ENCODE measurements at regions not wholly inside any gene's neighbourhood (a gene's known extent, or its start where the extent isn't known, plus 50 kb on each side); places are given as distances from the start of the nearest gene placed in this dataset.
"Not testable (repeated sequence)": the region's sequence is repeated elsewhere in the genome, so short reads cannot be mapped to it uniquely, and the experiment has no call there.

- Histone ChIP-seq H3K9me3 (ENCODE audit: control insufficient read depth, low read length) (no peaks in the 10 kb centered on the region), H3K4me1 (ENCODE audit: control insufficient read depth, insufficient read depth, low read length) (peaks cover 15% of the 10 kb centered on the region), H3K36me3 (ENCODE audit: control insufficient read depth, insufficient read depth, low read length) (no peaks in the 10 kb centered on the region), H3K4me3 (ENCODE audit: low read length) (no peak overlapping the region), H3K9ac (ENCODE audit: low read length) (no peak overlapping the region), H3K27me3 (ENCODE audit: control insufficient read depth, insufficient read depth, low read length) (no peaks in the 10 kb centered on the region)
Measured at GRCh38 chr3:72080095-72080494, 295.1 kb upstream of the PROK2 start.

- H3K36me3 ChIP-seq (ENCODE audit: control insufficient read depth, insufficient read depth, low read length): no peaks in the 10 kb centered on the region
- no peaks in the 10 kb centered on the region for H3K9me3 ChIP-seq (ENCODE audit: control insufficient read depth, low read length)
- H3K4me3 ChIP-seq (ENCODE audit: low read length): no peak overlapping the region
- no peak overlapping the region for H3K9ac ChIP-seq (ENCODE audit: low read length)
- H3K27me3 ChIP-seq (ENCODE audit: control insufficient read depth, insufficient read depth, low read length): no peaks in the 10 kb centered on the region
- H3K4me1 ChIP-seq (ENCODE audit: control insufficient read depth, insufficient read depth, low read length): peaks cover 15% of the 10 kb centered on the region
Measured at GRCh38 chr3:72079369-72079872, 294.5 kb upstream of the PROK2 start.

- H3K9me3 ChIP-seq (ENCODE audit: control insufficient read depth, low read length): no peaks in the 10 kb centered on the region
Measured at GRCh38 chr3:72078676-72079368, 293.9 kb upstream of the PROK2 start.

GRCh38 chr3:72077473-72078259 lies 292.7 kb upstream of the PROK2 start:
- no peaks in the 10 kb centered on the region for H3K36me3 ChIP-seq (ENCODE audit: control insufficient read depth, insufficient read depth, low read length)
- no peaks in the 10 kb centered on the region for H3K27me3 ChIP-seq (ENCODE audit: control insufficient read depth, insufficient read depth, low read length)
- no peaks in the 10 kb centered on the region for H3K9me3 ChIP-seq (ENCODE audit: control insufficient read depth, low read length)
- H3K4me1 ChIP-seq (ENCODE audit: control insufficient read depth, insufficient read depth, low read length): peaks cover 9% of the 10 kb centered on the region
- H3K4me3 ChIP-seq (ENCODE audit: low read length): no peak overlapping the region
- H3K9ac ChIP-seq (ENCODE audit: low read length): no peak overlapping the region

More at GRCh38 chr3:72078676-72079368, 293.9 kb upstream of the PROK2 start:
- Histone ChIP-seq H3K4me1 (ENCODE audit: control insufficient read depth, insufficient read depth, low read length) (peaks cover 15% of the 10 kb centered on the region), H3K36me3 (ENCODE audit: control insufficient read depth, insufficient read depth, low read length) (no peaks in the 10 kb centered on the region), H3K4me3 (ENCODE audit: low read length) (no peak overlapping the region), H3K27me3 (ENCODE audit: control insufficient read depth, insufficient read depth, low read length) (no peaks in the 10 kb centered on the region), H3K9ac (ENCODE audit: low read length) (no peak overlapping the region)

- not testable (repeated sequence) for H3K4me1 ChIP-seq (ENCODE audit: control insufficient read depth, insufficient read depth, low read length); H3K4me3 ChIP-seq (ENCODE audit: low read length); H3K36me3 ChIP-seq (ENCODE audit: control insufficient read depth, insufficient read depth, low read length); H3K9ac ChIP-seq (ENCODE audit: low read length); H3K27me3 ChIP-seq (ENCODE audit: control insufficient read depth, insufficient read depth, low read length); H3K9me3 ChIP-seq (ENCODE audit: control insufficient read depth, low read length)
Measured at GRCh38 chr3:72075848-72076247, 290.9 kb upstream of the PROK2 start.

- Histone ChIP-seq H3K36me3 (ENCODE audit: control insufficient read depth, insufficient read depth, low read length) (no peaks in the 10 kb centered on the region), H3K9ac (ENCODE audit: low read length) (no peak overlapping the region), H3K4me3 (ENCODE audit: low read length) (no peak overlapping the region), H3K4me1 (ENCODE audit: control insufficient read depth, insufficient read depth, low read length) (no peaks in the 10 kb centered on the region), H3K9me3 (ENCODE audit: control insufficient read depth, low read length) (no peaks in the 10 kb centered on the region), H3K27me3 (ENCODE audit: control insufficient read depth, insufficient read depth, low read length) (no peaks in the 10 kb centered on the region)
Measured at GRCh38 chr3:72071624-72072023, 286.7 kb upstream of the PROK2 start.

GRCh38 chr3:72070005-72070404 lies 285.1 kb upstream of the PROK2 start:
- Histone ChIP-seq H3K9me3 (ENCODE audit: control insufficient read depth, low read length) (no peaks in the 10 kb centered on the region), H3K4me3 (ENCODE audit: low read length) (no peak overlapping the region)

GRCh38 chr3:72069543-72069942 lies 284.6 kb upstream of the PROK2 start:
- Histone ChIP-seq H3K36me3 (ENCODE audit: control insufficient read depth, insufficient read depth, low read length) (no peaks in the 10 kb centered on the region), H3K4me1 (ENCODE audit: control insufficient read depth, insufficient read depth, low read length) (no peaks in the 10 kb centered on the region), H3K9ac (ENCODE audit: low read length) (no peak overlapping the region), H3K9me3 (ENCODE audit: control insufficient read depth, low read length) (no peaks in the 10 kb centered on the region), H3K27me3 (ENCODE audit: control insufficient read depth, insufficient read depth, low read length) (no peaks in the 10 kb centered on the region), H3K4me3 (ENCODE audit: low read length) (no peak overlapping the region)

More at GRCh38 chr3:72070005-72070404, 285.1 kb upstream of the PROK2 start:
- H3K4me1 ChIP-seq (ENCODE audit: control insufficient read depth, insufficient read depth, low read length): no peaks in the 10 kb centered on the region
- no peak overlapping the region for H3K9ac ChIP-seq (ENCODE audit: low read length)
- no peaks in the 10 kb centered on the region for H3K36me3 ChIP-seq (ENCODE audit: control insufficient read depth, insufficient read depth, low read length)
- no peaks in the 10 kb centered on the region for H3K27me3 ChIP-seq (ENCODE audit: control insufficient read depth, insufficient read depth, low read length)

GRCh38 chr3:72068621-72069020 lies 283.7 kb upstream of the PROK2 start:
- H3K4me1 ChIP-seq (ENCODE audit: control insufficient read depth, insufficient read depth, low read length): no peaks in the 10 kb centered on the region
- H3K4me3 ChIP-seq (ENCODE audit: low read length): no peak overlapping the region
- no peaks in the 10 kb centered on the region for H3K9me3 ChIP-seq (ENCODE audit: control insufficient read depth, low read length)
- H3K27me3 ChIP-seq (ENCODE audit: control insufficient read depth, insufficient read depth, low read length): no peaks in the 10 kb centered on the region
- H3K9ac ChIP-seq (ENCODE audit: low read length): no peak overlapping the region
- no peaks in the 10 kb centered on the region for H3K36me3 ChIP-seq (ENCODE audit: control insufficient read depth, insufficient read depth, low read length)

- Histone ChIP-seq H3K27me3 (ENCODE audit: control insufficient read depth, insufficient read depth, low read length) (no peaks in the 10 kb centered on the region), H3K36me3 (ENCODE audit: control insufficient read depth, insufficient read depth, low read length) (no peaks in the 10 kb centered on the region), H3K9me3 (ENCODE audit: control insufficient read depth, low read length) (no peaks in the 10 kb centered on the region), H3K4me1 (ENCODE audit: control insufficient read depth, insufficient read depth, low read length) (no peaks in the 10 kb centered on the region), H3K9ac (ENCODE audit: low read length) (no peak overlapping the region), H3K4me3 (ENCODE audit: low read length) (no peak overlapping the region)
Measured at GRCh38 chr3:72067721-72068120, 282.8 kb upstream of the PROK2 start.

GRCh38 chr3:72065872-72066641 lies 281.1 kb upstream of the PROK2 start:
- no peaks in the 10 kb centered on the region for H3K36me3 ChIP-seq (ENCODE audit: control insufficient read depth, insufficient read depth, low read length)
- no peaks in the 10 kb centered on the region for H3K27me3 ChIP-seq (ENCODE audit: control insufficient read depth, insufficient read depth, low read length)
- H3K4me3 ChIP-seq (ENCODE audit: low read length): no peak overlapping the region
- H3K9me3 ChIP-seq (ENCODE audit: control insufficient read depth, low read length): no peaks in the 10 kb centered on the region
- no peak overlapping the region for H3K9ac ChIP-seq (ENCODE audit: low read length)
- H3K4me1 ChIP-seq (ENCODE audit: control insufficient read depth, insufficient read depth, low read length): no peaks in the 10 kb centered on the region

- no peaks in the 10 kb centered on the region for H3K4me1 ChIP-seq (ENCODE audit: control insufficient read depth, insufficient read depth, low read length)
- H3K27me3 ChIP-seq (ENCODE audit: control insufficient read depth, insufficient read depth, low read length): no peaks in the 10 kb centered on the region
- H3K9ac ChIP-seq (ENCODE audit: low read length): no peak overlapping the region
- H3K36me3 ChIP-seq (ENCODE audit: control insufficient read depth, insufficient read depth, low read length): no peaks in the 10 kb centered on the region
- H3K4me3 ChIP-seq (ENCODE audit: low read length): no peak overlapping the region
- no peaks in the 10 kb centered on the region for H3K9me3 ChIP-seq (ENCODE audit: control insufficient read depth, low read length)
Measured at GRCh38 chr3:72065236-72065635, 280.3 kb upstream of the PROK2 start.

All from mucosa of stomach (tissue), 1 donor.